ENCODE measurements at regions not wholly inside any gene's neighbourhood (a gene's known extent, or its start where the extent isn't known, plus 50 kb on each side); places are given as distances from the start of the nearest gene placed in this dataset.

GRCh38 chr16:26295625-26296304 is 604.0 kb downstream of the HS3ST4 start:
- no peak for DNase-seq

- DNase-seq: no peak
These were observed 609.8 kb downstream of the HS3ST4 start for GRCh38 chr16:26301516-26301915.

GRCh38 chr16:26316683-26317464 is 625.1 kb downstream of the HS3ST4 start:
- DNase-seq: no peak

- no peak for DNase-seq
These were observed 626.1 kb downstream of the HS3ST4 start for GRCh38 chr16:26317885-26318284.

- no peak for DNase-seq
These were observed 638.9 kb downstream of the HS3ST4 start for GRCh38 chr16:26330654-26331053.

- DNase-seq: no peak
These were observed 642.7 kb downstream of the HS3ST4 start for GRCh38 chr16:26334218-26335111.

- DNase-seq: no peak
These were observed 643.6 kb downstream of the HS3ST4 start for GRCh38 chr16:26335236-26335853.

GRCh38 chr16:26342621-26343020 is 650.9 kb downstream of the HS3ST4 start:
- DNase-seq: no peak

GRCh38 chr16:26344240-26344776 is 652.5 kb downstream of the HS3ST4 start:
- no peak for DNase-seq

GRCh38 chr16:26344976-26345375 is 653.2 kb downstream of the HS3ST4 start:
- DNase-seq: no peak

- DNase-seq: no peak
These were observed 654.2 kb downstream of the HS3ST4 start for GRCh38 chr16:26345966-26346365.

- no peak for DNase-seq
These were observed 656.3 kb downstream of the HS3ST4 start for GRCh38 chr16:26348095-26348494.

- DNase-seq: no peak
These were observed 669.1 kb downstream of the HS3ST4 start for GRCh38 chr16:26360867-26361266.

- DNase-seq: no peak
These were observed 671.8 kb downstream of the HS3ST4 start for GRCh38 chr16:26363581-26363980.

- no peak for DNase-seq
These were observed 673.6 kb downstream of the HS3ST4 start for GRCh38 chr16:26365161-26365940.

GRCh38 chr16:26371349-26371869 is 679.6 kb downstream of the HS3ST4 start:
- DNase-seq: no peak

GRCh38 chr16:26374279-26374925 is 682.6 kb downstream of the HS3ST4 start:
- DNase-seq: no peak

- no peak for DNase-seq
These were observed 684.1 kb upstream of the C16orf82 start for GRCh38 chr16:26382586-26382985.

- no peak for DNase-seq
These were observed 680.6 kb upstream of the C16orf82 start for GRCh38 chr16:26386096-26386495.

GRCh38 chr16:26391833-26392232 is 674.9 kb upstream of the C16orf82 start:
- DNase-seq: no peak

- DNase-seq: no peak
These were observed 672.3 kb upstream of the C16orf82 start for GRCh38 chr16:26394409-26394808.

Data from NCI-H146 (cell line).